NCI-H2171 (cell line): ENCODE measurements at regions not wholly inside any gene's neighbourhood (a gene's known extent, or its start where the extent isn't known, plus 50 kb on each side); places are given as distances from the start of the nearest gene placed in this dataset.

Experiments used
- DNase-seq: peaks from one replicate; lab custom pipeline; 2025; lab: John Stamatoyannopoulos, UW

DNA sequence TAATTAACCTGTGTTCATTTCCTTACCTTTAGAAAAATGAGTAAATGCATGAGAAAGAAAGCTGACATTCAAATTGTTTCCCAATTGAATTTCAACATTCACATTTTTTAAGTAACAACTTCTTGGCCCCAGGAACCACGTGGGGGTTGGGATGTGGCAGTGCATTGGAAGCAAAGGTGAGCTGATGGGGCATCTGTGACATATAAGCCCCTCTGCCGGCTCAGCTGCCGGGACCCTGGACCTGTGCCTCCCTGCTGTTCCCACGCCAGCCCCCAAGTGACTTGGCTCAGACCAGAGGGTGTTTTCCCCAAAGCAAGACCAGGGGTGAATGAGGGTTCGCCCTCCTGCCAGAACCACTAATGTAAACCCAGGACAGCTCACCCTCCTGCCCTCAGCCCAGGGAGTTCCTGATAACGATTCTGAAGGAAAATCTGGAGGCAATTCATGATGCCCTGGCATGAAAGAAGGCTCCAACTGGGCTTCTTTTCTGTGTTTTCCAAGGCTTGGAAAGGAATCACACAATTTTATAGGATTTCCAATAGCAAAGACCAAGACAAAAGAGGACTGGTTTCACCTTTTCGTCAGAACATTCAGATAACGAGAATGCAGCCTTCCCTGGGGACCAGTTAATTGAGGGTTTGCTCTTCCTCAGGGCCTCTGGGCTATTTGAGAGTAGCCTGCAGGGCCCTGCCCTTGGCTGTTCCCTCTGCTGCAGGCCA is 193.2 kb upstream of the TWIST2 start:
- no peak for DNase-seq

DNA sequence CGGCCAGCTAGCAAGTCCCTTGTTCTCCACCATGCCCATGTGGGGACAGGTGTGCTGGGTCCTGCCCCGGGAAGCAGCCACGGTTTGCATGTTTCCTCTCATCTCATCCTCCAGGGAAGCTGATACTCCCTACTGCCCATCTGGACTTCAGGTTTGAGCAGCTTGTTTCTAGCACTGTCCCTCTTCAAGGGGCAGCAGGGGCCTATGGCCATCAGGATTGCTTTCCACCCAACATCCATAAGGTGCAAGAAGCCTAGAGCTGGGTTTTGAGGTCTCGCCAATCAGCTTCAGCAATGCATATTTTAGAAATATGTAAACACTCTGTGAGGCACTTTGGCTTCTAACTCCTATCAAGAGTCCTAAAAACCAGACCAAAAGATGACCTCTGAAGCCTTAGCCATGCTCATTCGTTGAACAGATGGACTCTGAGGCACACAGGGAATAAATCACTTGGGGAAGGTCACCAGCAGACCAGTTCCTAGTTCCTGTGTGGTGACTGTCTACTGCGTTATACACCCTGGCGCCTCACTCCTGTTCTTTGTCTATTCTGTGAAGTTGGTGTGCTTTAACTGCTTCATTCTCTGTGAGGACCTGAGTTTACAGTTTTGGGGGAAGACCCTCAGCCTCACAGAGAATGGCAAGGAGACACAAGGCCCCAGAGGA is 192.6 kb upstream of the TWIST2 start:
- no peak for DNase-seq

DNA sequence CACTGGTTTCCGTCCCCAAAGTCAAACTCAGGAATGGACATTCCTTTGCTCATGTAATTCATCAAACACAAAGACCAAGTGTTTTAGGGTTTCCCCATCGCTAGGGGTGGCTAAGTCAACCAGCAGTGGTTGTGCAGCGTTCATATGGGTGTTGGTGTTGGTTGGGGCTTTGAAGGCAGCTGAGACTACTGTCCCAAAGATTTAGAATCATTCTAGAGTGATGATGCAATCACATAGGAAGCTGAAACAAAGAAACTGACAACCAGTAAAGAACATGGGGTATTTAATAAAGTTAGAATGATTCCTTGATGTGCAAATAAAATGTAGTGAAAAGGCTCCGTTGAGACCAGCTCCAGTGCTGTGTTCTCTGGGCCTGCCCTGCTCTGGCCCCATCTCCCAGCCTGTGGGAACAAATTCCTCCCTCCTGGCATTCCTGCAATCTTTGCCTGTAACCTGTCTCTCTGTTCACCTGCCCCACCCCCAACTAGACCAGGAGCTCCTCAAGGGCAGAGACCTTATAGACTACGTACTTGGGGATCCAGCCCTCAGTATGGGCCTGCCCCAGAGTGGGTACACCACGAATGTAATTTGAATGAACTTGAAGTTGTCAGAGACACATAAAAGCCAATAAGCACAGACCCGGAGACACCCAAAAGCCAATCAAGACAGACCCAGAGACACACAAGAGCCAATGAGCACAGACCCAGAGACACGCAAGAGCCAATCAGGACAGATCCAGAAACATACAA is 191.7 kb upstream of the TWIST2 start:
- no peak for DNase-seq

DNA sequence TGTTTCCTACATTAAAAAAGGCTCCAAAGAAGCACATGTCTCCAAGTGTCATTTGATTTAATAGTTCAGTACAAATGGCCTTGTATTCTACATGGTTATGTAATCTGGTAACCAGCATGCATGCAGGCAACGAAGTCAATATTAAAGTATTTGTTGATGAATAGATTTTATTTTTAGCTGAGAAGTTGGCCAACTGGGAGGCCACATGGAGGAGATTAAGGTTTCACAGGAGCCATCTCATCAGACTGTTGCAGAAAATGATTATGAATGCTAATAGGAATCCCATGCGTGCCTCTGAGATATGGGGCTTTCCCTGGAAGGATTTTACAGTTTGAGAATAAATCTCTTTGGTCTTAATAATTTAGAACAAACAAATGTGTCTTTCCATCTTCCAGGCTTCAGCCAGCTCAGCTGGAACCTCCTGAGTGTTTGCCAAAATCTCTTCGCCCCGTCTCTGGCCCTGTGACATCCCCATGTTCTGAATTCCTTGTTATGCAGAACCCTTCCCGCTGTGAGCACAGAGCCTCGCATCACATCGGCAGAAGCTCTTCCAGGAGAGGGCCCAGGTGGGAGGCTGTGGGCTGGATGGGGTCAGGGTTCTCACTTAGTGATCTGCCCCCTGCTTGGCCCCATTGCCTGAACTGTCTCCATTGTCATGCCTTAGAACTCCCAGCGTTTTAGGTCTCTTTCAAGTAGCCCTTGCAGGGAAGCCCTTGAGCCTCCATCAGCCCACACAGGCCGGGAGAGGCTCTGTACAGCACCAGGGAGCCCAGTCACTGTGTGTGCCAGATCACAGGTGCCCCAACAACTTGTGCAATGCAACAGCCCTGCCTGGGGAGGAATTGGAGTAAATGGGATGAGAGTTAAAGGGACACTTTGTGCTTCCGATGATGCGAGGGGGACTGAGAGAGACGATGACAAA is 190.5 kb upstream of the TWIST2 start:
- no peak for DNase-seq

DNA sequence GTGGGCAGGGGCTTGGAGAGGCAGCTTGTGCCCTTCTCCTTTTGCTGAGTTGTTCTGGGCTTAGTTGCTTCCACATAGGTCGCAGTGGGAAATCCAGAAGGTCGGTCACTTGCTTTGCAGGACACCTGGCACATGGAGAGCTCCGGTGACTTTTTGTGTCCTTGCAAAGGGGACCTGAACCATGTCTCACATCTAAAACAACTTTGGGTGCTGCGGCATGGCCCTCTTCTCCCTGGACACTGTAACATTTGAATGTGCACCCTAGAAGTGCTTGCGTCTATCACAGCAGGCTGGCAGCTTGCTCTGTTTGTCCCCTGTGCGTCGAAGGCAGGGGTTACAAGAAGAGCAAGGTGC is 189.9 kb upstream of the TWIST2 start:
- no peak for DNase-seq

DNA sequence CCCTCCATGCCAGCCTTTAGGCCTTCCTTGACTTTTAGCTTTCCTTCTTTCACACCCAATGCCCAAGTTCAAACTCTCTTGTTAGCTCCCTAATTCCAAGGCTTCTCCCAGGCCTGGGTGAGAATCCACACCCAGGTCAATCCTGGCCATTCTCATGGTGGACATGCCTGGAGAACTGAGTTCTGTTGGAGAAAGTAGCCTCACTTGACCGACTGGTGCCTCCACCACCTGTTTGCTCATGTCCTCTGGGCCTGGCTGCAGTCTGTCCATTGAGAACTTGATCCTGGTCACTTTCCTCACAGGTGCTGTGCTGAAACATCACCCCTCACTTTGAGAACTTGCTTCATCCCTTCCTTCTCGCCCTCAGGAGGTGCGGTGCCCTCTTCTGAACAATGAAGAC is 189.1 kb upstream of the TWIST2 start:
- no peak for DNase-seq

DNA sequence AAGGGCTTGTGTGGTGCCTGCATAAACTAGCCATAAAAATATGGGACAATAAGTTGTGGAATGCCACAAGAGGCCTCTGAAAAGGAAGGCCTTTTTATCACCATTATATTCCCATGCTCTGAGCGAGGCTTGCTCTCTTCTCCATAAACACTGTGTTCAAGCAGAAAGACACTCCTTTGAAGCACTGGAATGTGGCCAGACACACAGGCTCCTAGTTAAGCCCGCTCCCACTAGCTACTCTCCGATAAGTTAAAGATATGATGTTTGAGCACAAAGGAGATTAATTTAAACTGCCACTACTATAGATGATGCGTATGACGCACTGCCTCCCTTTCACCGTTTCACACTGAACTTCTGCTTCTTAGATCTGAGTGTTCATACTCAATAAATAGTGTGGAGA is 188.7 kb upstream of the TWIST2 start:
- no peak for DNase-seq

DNA sequence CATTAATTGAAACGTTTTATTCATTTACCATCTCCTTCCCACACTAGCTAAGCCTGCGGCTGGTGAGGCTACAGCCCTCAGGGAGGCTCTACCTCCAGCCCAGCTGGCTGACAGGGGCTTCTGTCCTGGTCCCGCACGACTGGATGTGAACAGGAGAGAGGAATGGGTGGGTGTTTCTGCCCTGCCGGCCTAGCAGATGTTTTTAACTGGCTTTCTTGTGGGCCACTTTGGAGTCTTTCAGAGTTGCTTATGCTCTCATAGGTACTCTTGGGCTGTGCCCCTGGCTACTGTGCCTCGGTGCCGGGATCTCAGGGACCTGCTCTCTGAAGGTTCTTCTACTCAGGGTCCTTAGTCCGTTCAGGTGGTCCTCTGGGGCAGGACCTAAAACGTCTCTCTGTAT is 184.3 kb upstream of the TWIST2 start:
- DNase-seq, result no peak

DNA sequence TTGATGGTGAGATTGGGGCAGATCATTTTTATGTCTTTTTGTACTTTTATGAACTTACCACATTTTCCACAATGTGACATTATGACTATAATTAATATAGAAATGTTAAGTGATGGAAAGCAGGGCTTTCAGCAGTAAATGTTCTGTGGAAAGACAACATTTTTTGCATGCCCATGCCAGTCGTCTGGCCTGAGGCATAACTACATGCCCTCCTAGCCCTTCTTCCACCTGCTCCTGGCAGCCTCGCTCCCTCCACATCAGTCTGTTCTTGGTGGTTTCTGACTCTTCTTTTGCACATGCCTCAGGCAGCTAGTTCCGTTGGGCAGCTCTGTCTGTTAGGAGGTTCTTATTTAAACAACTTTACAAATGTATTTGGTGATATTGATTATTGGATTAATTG is 182.0 kb upstream of the TWIST2 start:
- DNase-seq, result no peak

DNA sequence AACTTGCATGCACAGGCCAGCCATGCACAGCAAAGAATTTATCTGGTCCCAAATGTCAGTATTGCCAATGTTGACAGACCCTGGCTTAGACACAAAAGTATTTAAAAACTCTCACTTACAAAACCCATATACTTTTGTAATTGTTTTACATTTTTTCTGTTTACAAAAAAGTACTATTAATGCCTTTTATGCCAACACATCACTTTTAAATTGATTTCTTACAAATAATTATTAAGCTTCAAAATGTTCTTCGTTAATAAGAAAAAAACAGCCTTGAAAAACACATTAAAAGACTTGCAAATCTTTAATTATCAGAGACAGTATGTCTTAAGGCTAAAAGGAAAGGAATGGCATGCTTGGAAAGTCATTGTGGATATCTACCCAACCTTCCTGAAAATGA is 181.3 kb upstream of the TWIST2 start:
- DNase-seq, result no peak

DNA sequence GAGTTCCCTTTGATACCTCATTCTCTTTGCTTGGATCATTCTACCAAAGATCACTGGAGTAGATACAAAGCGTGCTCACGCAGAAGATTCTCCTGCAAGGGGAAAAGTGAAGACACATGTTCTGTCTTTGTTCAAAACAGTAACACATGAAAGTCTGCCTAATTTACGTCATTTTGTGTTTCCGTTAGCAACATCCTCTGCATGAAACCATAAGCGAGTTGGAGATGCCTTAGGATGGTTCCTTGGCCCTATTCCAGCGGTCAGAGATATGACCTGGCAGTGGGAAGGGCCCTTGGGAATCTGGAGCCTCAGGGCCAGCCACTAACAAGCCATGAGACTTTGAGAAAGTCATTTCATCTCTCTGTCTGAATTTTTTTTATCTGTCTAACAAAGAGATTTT is 180.9 kb upstream of the TWIST2 start:
- no peak for DNase-seq

DNA sequence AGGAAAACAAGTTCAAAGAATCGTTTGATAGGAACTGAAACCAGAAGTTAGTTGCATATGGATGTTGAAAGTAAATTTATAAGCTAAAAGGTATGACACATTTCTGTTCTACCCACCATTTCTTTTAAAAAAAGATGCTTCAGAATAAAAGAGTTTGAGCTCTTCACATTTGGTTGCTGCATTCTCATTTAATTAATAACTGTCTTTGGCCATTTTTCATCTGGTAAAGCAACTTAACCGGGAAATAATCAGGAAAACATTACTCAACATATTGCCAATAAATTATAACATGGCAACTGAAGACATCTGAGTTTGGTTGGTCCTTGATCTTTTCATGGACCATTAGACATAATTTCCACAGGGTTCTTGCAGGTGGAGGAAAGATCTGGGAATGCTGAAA is 180.2 kb upstream of the TWIST2 start:
- DNase-seq, result no peak

DNA sequence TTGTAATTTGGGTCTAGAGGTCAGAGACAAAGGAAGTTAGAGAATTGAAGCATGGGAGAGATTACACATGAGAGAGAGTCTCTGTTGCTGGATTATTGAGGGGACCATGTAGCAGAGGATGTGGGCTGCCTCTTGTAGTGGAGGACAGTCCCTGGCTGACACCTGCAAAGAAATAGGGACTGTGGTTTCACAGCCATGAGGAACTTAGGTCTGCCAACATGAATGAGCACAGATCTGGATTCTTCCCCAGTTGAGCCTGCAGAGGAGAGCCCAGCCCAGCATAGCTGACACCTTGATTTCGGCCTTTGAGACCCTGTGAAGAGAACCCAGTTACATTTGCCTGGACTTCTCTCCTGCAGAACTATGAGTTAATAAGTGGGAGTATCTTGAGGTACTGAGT is 179.5 kb upstream of the TWIST2 start:
- DNase-seq, result no peak

DNA sequence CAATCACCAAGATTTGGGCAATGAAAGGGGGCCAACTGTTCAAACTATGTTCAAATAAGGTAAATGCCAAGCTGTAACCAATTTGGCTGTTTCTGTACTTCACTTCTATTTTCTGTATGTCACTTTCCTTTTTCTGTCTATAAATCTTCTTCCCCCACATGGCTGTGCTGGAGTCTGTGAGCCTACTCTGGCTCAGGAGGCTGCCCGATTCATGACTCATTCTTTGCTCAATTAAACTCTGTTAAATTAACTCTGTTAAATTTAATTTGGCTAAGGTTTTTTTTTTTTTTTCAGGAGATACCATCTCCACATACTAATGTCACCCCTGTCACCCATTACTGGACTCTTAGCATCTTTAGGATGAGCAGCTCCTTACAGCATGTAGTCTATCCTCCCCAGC is 178.8 kb upstream of the TWIST2 start:
- no peak for DNase-seq

DNA sequence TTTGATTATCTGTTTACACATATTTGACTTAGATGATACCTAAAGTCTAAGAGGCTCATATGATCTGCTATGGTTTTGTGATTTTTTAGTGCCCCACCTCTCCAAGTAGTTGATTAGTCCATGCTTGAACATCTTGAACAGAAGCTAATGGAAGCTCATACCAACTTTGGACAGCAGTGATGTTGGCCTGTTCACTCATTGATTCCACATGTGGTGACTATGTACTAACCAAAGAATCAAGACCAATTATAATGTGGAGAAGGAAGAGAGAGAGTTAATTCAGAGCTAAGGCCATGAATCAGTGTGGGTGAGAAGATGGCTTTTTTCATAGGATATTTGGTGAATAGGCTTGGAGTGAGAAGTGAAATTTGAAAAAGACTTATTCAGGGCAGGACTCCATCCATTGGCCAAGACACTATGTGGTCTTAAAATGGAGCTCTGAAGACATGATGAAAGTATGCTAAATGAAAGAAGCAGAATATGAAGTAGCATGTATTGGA is 178.3 kb upstream of the TWIST2 start:
- DNase-seq, result no peak

DNA sequence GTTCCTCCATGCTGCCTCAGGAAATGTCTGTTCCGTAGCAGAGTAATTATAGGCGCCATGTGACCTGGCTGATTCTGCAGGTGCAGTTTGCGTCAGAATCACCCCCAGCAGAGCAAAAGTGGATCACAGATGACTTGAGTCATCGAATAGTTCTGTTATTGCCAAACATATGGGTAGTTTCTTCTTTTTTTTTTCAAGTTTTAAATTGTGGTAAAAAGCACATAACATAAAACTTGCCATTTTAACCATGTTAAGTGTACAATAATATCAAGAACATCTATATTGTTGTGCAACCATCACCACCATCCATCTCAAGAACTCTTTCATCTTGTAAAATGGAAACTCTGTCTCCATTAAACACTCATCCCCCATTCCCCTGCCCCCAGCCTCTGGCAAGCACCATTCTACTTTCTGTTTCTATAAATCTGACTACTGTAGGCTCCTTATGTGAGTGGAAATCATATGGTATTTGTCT is 177.7 kb upstream of the TWIST2 start:
- no peak for DNase-seq

DNA sequence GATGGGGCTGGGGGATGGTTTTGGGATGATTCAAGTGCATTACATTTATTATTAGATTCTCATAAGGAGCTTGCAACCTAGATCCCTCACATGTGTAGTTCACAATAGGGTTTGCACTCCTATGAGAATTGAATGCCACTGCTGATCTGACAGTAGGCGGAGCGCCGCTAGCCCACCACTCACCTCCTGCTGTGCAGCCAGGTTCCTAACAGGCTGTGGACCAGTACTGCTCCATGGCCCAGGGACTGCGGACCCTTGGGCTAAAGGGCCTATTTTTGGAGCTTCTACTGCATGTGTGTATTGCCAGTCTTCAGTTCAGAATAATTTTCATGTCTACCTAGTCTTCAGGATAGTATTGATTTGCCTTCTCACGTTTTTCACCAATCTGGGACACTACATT is 165.3 kb upstream of the TWIST2 start:
- DNase-seq, result no peak

DNA sequence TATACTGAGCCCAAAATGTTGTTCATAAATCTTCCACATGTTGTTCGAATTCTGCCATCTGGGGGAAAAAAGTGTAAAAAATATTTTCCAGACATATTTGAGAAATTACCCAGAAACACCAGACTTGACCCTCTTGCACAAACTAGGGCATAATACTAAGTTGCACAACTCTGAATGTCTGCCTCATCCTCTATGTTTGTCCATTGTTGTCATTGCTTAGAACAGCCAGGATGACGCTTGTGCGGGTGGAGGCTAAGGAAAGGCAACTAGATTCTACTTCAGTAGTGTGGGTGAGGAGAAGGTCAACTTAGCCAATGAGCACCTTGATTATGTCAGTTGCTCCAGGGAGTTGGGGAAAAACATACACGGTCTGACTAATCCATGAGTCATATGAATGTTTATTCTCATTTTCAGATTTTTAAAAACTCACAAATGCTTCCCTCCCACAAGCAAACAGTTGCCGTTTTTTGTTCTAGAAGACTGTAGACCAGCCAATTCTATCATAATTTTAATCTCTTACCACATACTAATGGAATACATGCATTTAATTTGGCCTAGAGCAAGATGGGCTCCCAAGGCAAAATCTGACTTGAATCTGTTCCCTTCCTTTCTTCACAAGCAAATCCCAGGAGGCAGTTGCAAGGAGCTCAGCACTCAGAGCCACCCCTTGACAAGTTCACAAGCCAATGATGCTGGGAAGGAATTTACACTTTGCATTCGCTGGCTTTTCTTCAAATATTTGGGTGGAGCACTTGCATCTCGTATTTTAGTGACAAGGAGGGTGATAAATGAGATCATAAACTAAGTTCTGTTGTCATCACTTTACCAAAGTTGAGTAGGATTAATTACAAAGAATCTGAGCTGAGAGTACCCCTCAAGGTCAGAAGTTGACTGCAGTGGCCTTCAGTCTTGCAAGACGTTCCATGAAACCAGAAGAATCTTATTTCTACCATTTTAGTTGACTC is 163.2 kb upstream of the TWIST2 start:
- DNase-seq, result no peak

DNA sequence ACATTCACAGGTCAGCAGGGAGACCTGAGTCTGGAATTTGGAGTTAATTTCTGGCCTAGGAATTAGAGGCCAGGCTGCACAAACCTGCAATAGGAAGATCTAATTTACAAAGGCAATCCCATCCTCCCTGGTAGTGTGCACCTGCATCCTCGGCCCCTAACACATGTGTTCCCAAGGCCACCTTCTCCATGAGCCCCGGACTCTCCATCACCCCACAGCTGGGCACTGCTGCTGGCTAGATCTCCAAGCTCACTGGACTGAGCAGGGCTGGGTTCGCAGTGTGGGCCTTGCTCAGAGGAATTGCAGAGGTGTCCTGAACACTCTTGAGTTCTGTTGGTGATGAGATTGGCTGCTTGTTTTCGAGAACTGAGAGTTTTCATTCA is 162.6 kb upstream of the TWIST2 start:
- no peak for DNase-seq

DNA sequence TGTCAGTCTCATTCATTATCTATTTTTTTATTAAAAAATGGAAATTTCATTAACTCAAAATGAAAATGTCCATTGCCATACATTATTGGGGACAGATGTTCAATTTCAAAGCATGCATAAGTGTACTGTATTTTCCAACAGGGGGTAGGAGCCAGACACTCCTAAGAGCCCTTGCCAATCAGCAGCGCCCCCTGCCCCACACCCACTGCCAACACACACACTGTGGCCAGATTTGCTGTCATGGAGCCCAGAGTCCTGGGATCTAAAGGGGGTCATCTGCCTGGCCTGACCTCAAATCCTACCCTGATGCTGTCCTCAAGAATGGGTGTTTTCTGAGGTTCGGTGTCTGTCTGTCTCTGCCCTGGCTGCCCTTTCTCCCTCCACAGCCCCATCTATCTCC is 162.2 kb upstream of the TWIST2 start:
- no peak for DNase-seq

DNA sequence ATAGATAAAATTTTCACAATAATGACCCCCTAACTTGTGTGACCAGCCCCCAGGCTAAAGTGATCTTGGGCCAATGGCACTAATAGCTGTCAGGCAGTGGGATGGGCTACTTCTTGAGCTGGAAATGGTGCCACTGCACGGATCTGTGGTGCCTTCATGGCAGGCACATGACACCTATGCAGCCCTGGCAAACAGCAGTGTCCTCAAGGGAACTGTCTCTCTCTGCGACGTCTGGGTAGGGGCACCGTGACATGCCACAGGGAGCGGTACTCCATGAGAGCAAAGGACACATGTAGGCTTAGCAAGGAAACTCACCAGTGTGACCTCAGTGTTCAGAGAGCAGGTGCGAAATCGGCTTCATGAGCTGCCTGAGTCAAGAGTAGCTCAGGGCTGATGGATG is 161.7 kb upstream of the TWIST2 start:
- DNase-seq, result no peak
